A673 (cell line): ENCODE measurements at regions not wholly inside any gene's neighbourhood (a gene's known extent, or its start where the extent isn't known, plus 50 kb on each side); places are given as distances from the start of the nearest gene placed in this dataset.

Experiments
- BruUV-seq: library from RNA; stranded (reverse); fragments of 400-500 nt; replicated peaks from 2 replicates; lab custom pipeline; 2021; lab: Mats Ljungman, UMichigan
- CTCF ChIA-PET: fragments of 300-600 bp; sonication (Branson Sonifier 250); formaldehyde crosslinking; loops from one replicate; lab custom pipeline; 2022; ENCODE audit warnings: antibody characterized with exemption; lab: Charles Lee
- POLR2A ChIA-PET: fragments of 300-600 bp; sonication (Branson Sonifier 250); formaldehyde crosslinking; loops from one replicate; lab custom pipeline; 2022; ENCODE audit warnings: antibody characterized with exemption; ENCODE audit not compliant: low non-redundant PET; lab: Charles Lee
- DNase-seq: peaks from one replicate; pipeline ENCODE4 v3.0.0-alpha.2; 2015; ENCODE audit warnings: low spot score
- H3K27ac ChIP-seq: fragments of 200-600 bp; sonication (generic); 2 replicates; pipeline ENCODE4 v1.5.1; 2016; ENCODE audit warnings: mixed run types, low read depth, mild to moderate bottlenecking, mixed read lengths, antibody characterized with exemption, low read length; ENCODE audit not compliant: poor library complexity, severe bottlenecking
- H3K27me3 ChIP-seq: fragments of 200-600 bp; sonication (generic); replicated peaks from 2 replicates; pipeline ENCODE4 v1.6.1; 2017; ENCODE audit warnings: mixed run types, low read depth, mild to moderate bottlenecking, mixed read lengths, antibody characterized with exemption, low read length; ENCODE audit not compliant: insufficient read depth, poor library complexity
- H3K36me3 ChIP-seq: fragments of 200-600 bp; sonication (generic); 2 replicates; pipeline ENCODE4 v1.6.1; 2016; ENCODE audit warnings: mixed run types, mild to moderate bottlenecking, mixed read lengths, antibody characterized with exemption, low read length; ENCODE audit not compliant: insufficient read depth, poor library complexity, severe bottlenecking
- H3K4me1 ChIP-seq: fragments of 200-600 bp; sonication (generic); 2 replicates; pipeline ENCODE4 v1.6.1; 2017; ENCODE audit warnings: mixed run types, mild to moderate bottlenecking, mixed read lengths, antibody characterized with exemption, low read length; ENCODE audit not compliant: insufficient read depth, poor library complexity, severe bottlenecking
- H3K4me3 ChIP-seq: fragments of 200-600 bp; sonication (generic); 2 replicates; pipeline ENCODE4 v1.5.1; 2016; ENCODE audit warnings: low read depth, mixed run types, mild to moderate bottlenecking, mixed read lengths, low read length; ENCODE audit not compliant: poor library complexity, severe bottlenecking
- H3K9me3 ChIP-seq: fragments of 200-600 bp; sonication (generic); 2 replicates; pipeline ENCODE4 v1.6.1; 2016; ENCODE audit warnings: mixed run types, low read depth, mild to moderate bottlenecking, mixed read lengths, antibody characterized with exemption, low read length; ENCODE audit not compliant: poor library complexity, severe bottlenecking
- CTCF ChIP-seq: fragments of 300-800, 200-600 bp; sonication (generic); conservative IDR thresholded peaks from 2 replicates; pipeline ENCODE4 v1.5.1; 2017; ENCODE audit warnings: low read depth, mild to moderate bottlenecking, antibody characterized with exemption, low read length, moderate library complexity, mixed read lengths
- EZH2 ChIP-seq: fragments of 200-600 bp; sonication (generic); IDR thresholded peaks from 2 replicates; pipeline ENCODE4 v1.6.1; 2017; ENCODE audit warnings: borderline replicate concordance, low read depth, mild to moderate bottlenecking, mixed read lengths, antibody characterized with exemption, low read length; ENCODE audit not compliant: poor library complexity, severe bottlenecking
- intact Hi-C: fragments of 100-400 bp; cut with micrococcal nuclease; formaldehyde crosslinking; loops from one replicate; pipeline ENCODE4 v1.10.0; 2022; ENCODE audit not compliant: unreplicated experiment

- Histone ChIP-seq H3K9me3 (peaks cover 19% of the 10 kb centered on the region), H3K4me3 (no peak overlapping the region), H3K27me3 (no peaks in the 10 kb centered on the region), H3K27ac (no peak overlapping the region), H3K36me3 (no peaks in the 10 kb centered on the region), H3K4me1 (no peaks in the 10 kb centered on the region)
- no peak for DNase-seq
- POLR2A ChIA-PET, result no interaction called here
- no TSS peak for BruUV-seq
- CTCF ChIA-PET, result no interaction called here
- intact Hi-C loops, result no loop called here
- TF ChIP-seq CTCF (no peak), EZH2 (no peak)
Measured at GRCh38 chr21:19031953-19032352, 628.4 kb upstream of the TMPRSS15 start.

GRCh38 chr21:19034041-19034440 lies 630.5 kb upstream of the TMPRSS15 start:
- POLR2A ChIA-PET, result no interaction called here
- intact Hi-C loops, result no loop called here

GRCh38 chr21:19034560-19034959 lies 631.0 kb upstream of the TMPRSS15 start:
- TF ChIP-seq CTCF, result no peak
- TF ChIP-seq EZH2, result no peak
- H3K36me3 ChIP-seq, result no peaks in the 10 kb centered on the region
- no peaks in the 10 kb centered on the region for H3K27me3 ChIP-seq
- POLR2A ChIA-PET, result no interaction called here
- no peak overlapping the region for H3K4me3 ChIP-seq
- intact Hi-C loops, result no loop called here
- CTCF ChIA-PET, result interaction anchor here (0.6 kb wide), 1 partner anchor 350 kb away, joined by 3 read pairs; no protein-coding TSS in a partner anchor
- BruUV-seq, result no TSS peak
- H3K27ac ChIP-seq, result no peak overlapping the region
- DNase-seq, result no peak
- no peaks in the 10 kb centered on the region for H3K4me1 ChIP-seq
- H3K9me3 ChIP-seq, result peaks cover 19% of the 10 kb centered on the region

More at GRCh38 chr21:19034041-19034440, 630.5 kb upstream of the TMPRSS15 start:
- H3K4me1 ChIP-seq, result no peaks in the 10 kb centered on the region
- no peak overlapping the region for H3K4me3 ChIP-seq
- H3K9me3 ChIP-seq, result peaks cover 14% of the 10 kb centered on the region
- no TSS peak for BruUV-seq
- no peaks in the 10 kb centered on the region for H3K36me3 ChIP-seq
- CTCF ChIA-PET, result no interaction called here
- no peak for DNase-seq
- TF ChIP-seq EZH2 (no peak), CTCF (no peak)
- no peak overlapping the region for H3K27ac ChIP-seq
- H3K27me3 ChIP-seq, result no peaks in the 10 kb centered on the region
